HepG2 (cell line): ENCODE measurements at regions not wholly inside any gene's neighbourhood (a gene's known extent, or its start where the extent isn't known, plus 50 kb on each side); places are given as distances from the start of the nearest gene placed in this dataset.

ENCODE experiments used
- ATAC-seq: fragments of 200-7000 bp; cut with Tn5 transposase; 3 replicates; pipeline ENCODE4 v1.9.1; 2020; ENCODE audit warnings: mild to moderate bottlenecking, moderate library complexity
- BruUV-seq: library from RNA; stranded (reverse); fragments of 400-500 nt; replicated peaks from 2 replicates; lab custom pipeline; 2021; lab: Mats Ljungman, UMichigan
- CTCF ChIA-PET: fragments of 300-600 bp; formaldehyde crosslinking; extraction: SDS; loops from one replicate; lab custom pipeline; 2021; ENCODE audit warnings: low total read pairs, inconsistent platforms, low intra/inter-chr PET ratio; lab: Yijun Ruan, JAX
- POLR2A ChIA-PET: fragments of 350-600 bp; sonication (Branson Sonifier 250); formaldehyde crosslinking; loops from one replicate; lab custom pipeline; 2020; ENCODE audit warnings: antibody characterized with exemption, inconsistent platforms; lab: Yijun Ruan, JAX
- DNase-seq: peaks from one replicate; pipeline ENCODE4 v3.0.0-alpha.2; 2015; ENCODE audit warnings: low spot score
- FAIRE-seq: peaks from 3 replicates; lab custom pipeline; 2011; peaks lifted over from hg19 to GRCh38; lab: Jason Lieb, UNC
- H2AFZ ChIP-seq: one replicate; pipeline ENCODE4 v1.6.1; 2011; ENCODE audit warnings: low read length, inconsistent platforms
- H3K27ac ChIP-seq: fragments of 300-600 bp; 3 replicates; pipeline ENCODE4 v1.8.0; 2011; ENCODE audit warnings: mixed run types, mild to moderate bottlenecking, mixed read lengths, low read length, inconsistent platforms; ENCODE audit not compliant: insufficient read depth; ENCODE audit errors: extremely low read length
- H3K27me3 ChIP-seq, 2 experiments: fragments of 200-600 bp in 1 of 2; 2 replicates in 1 of 2; 3 replicates in 1 of 2; pipeline versions ENCODE4 v1.6.0 to v1.8.0; 2011; ENCODE audit warnings: low read length in 2 of 2, mild to moderate bottlenecking in 2 of 2, moderate library complexity in 2 of 2, inconsistent platforms in 1 of 2; ENCODE audit not compliant: insufficient read depth in 2 of 2, control insufficient read depth in 1 of 2
- H3K36me3 ChIP-seq, 2 experiments: fragments of 200-600 bp in 1 of 2; replicated peaks in 1 of 2; 2 replicates in 1 of 2; 3 replicates in 1 of 2; pipeline versions ENCODE4 v1.5.1 to v1.8.0; 2011; ENCODE audit warnings: low read length in 2 of 2, inconsistent platforms in 1 of 2; ENCODE audit not compliant: insufficient read depth in 2 of 2, control insufficient read depth in 1 of 2
- H3K4me1 ChIP-seq: 2 replicates; pipeline ENCODE4 v1.5.1; 2012; ENCODE audit warnings: low read length, inconsistent platforms; ENCODE audit not compliant: insufficient read depth
- H3K4me2 ChIP-seq: 2 replicates; pipeline ENCODE4 v1.6.0; 2011; ENCODE audit warnings: low read depth, low read length, inconsistent platforms
- H3K4me3 ChIP-seq, 3 experiments: fragments of 200-600 bp in 1 of 3; sonication (generic), shearing (Covaris generic) in 1 of 3; replicated peaks in 1 of 3; 2 replicates each; pipeline ENCODE4 v1.5.1; 2011 to 2016; ENCODE audit warnings: low read length in 3 of 3, inconsistent platforms in 2 of 3, low read depth in 2 of 3, mild to moderate bottlenecking in 2 of 3, control low read depth in 1 of 3, mixed read lengths in 1 of 3; ENCODE audit not compliant: insufficient read depth in 1 of 3
- H3K79me2 ChIP-seq: one replicate; pipeline ENCODE4 v1.6.1; 2011; ENCODE audit warnings: low read length, inconsistent platforms; ENCODE audit not compliant: insufficient read depth
- H3K9ac ChIP-seq: 2 replicates; pipeline ENCODE4 v1.6.0; 2011; ENCODE audit warnings: mild to moderate bottlenecking, low read depth, low read length, inconsistent platforms; ENCODE audit not compliant: insufficient read depth
- H3K9me3 ChIP-seq: 2 replicates; pipeline ENCODE4 v1.5.1; 2012; ENCODE audit warnings: mild to moderate bottlenecking, low read length
- H4K20me1 ChIP-seq: 2 replicates; pipeline ENCODE4 v1.6.0; 2011; ENCODE audit warnings: inconsistent platforms, mild to moderate bottlenecking, low read length, moderate library complexity; ENCODE audit not compliant: insufficient read depth
- CAMTA2 ChIP-seq: sonication (generic); formaldehyde crosslinking; IDR thresholded peaks from 2 replicates; pipeline ENCODE4 v1.4.0; 2020; ENCODE audit warnings: mild to moderate bottlenecking, missing genetic modification reagents, borderline replicate concordance
- CEBPG ChIP-seq: IDR thresholded peaks from 2 replicates; pipeline ENCODE4 v1.6.1; 2016
- CREM ChIP-seq, 2 experiments: sonication (generic) in 1 of 2; formaldehyde crosslinking in 1 of 2; IDR thresholded peaks; 2 replicates each; pipeline versions ENCODE4 v1.4.0 to v1.6.1; 2016 to 2020; ENCODE audit warnings: antibody characterized with exemption in 1 of 2, mild to moderate bottlenecking in 1 of 2, missing genetic modification reagents in 1 of 2
- DPF2 ChIP-seq: sonication (generic); formaldehyde crosslinking; IDR thresholded peaks from 2 replicates; pipeline ENCODE4 v1.4.0; 2020; ENCODE audit warnings: mild to moderate bottlenecking, low read depth, missing genetic modification reagents, borderline replicate concordance
- ELF3 ChIP-seq: IDR thresholded peaks from 2 replicates; pipeline ENCODE4 v1.6.1; 2016; ENCODE audit warnings: missing genetic modification reagents, missing compliant biosample characterization
- ERF ChIP-seq: IDR thresholded peaks from 2 replicates; pipeline ENCODE4 v1.6.1; 2018; ENCODE audit warnings: missing biosample characterization, missing genetic modification reagents
- FOXP1 ChIP-seq, 2 experiments: fragments of 450-650 bp in 1 of 2; IDR thresholded peaks; 2 replicates each; pipeline ENCODE4 v1.6.1; 2017 to 2018; ENCODE audit warnings: antibody characterized with exemption in 1 of 2
- GLI4 ChIP-seq: sonication (generic); formaldehyde crosslinking; IDR thresholded peaks from 2 replicates; pipeline ENCODE4 v1.5.1; 2020; ENCODE audit warnings: missing genetic modification reagents, mild to moderate bottlenecking, moderate library complexity, borderline replicate concordance
- HDAC6 ChIP-seq: fragments of 200-600 bp; sonication (generic); IDR thresholded peaks from 2 replicates; pipeline ENCODE4 v1.7.0; 2017; ENCODE audit warnings: mild to moderate bottlenecking, antibody characterized with exemption, low read length, low read depth
- KDM5B ChIP-seq: sonication (generic); formaldehyde crosslinking; IDR thresholded peaks from 2 replicates; pipeline ENCODE4 v1.4.0; 2020; ENCODE audit warnings: missing genetic modification reagents, mild to moderate bottlenecking, borderline replicate concordance
- NR2F6 ChIP-seq, 2 experiments: IDR thresholded peaks; 2 replicates each; pipeline ENCODE4 v1.6.1; 2016; ENCODE audit warnings: antibody characterized with exemption in 1 of 2, mild to moderate bottlenecking in 1 of 2
- STAG1 ChIP-seq: sonication (generic); formaldehyde crosslinking; IDR thresholded peaks from 2 replicates; pipeline ENCODE4 v1.4.0; 2020; ENCODE audit warnings: missing genetic modification reagents
- TGIF2 ChIP-seq: IDR thresholded peaks from 2 replicates; pipeline ENCODE4 v1.6.1; 2016; ENCODE audit warnings: control low read depth, missing compliant biosample characterization
- U2AF2 ChIP-seq: fragments of 200-400 bp; formaldehyde crosslinking; IDR thresholded peaks from 2 replicates; pipeline ENCODE4 v1.6.1; 2017; ENCODE audit warnings: low read depth, mild to moderate bottlenecking, low read length
- XRCC5 ChIP-seq: fragments of 200-400 bp; formaldehyde crosslinking; optimal IDR thresholded peaks from 2 replicates; pipeline ENCODE3; 2017; ENCODE audit warnings: mild to moderate bottlenecking, low read length
- ZFP41 ChIP-seq: sonication (generic); formaldehyde crosslinking; IDR thresholded peaks from 2 replicates; pipeline ENCODE4 v1.4.0; 2020; ENCODE audit warnings: mild to moderate bottlenecking, missing genetic modification reagents, borderline replicate concordance
- ZNF569 ChIP-seq: sonication (generic); formaldehyde crosslinking; IDR thresholded peaks from 2 replicates; pipeline ENCODE4 v1.5.0; 2020; ENCODE audit warnings: mild to moderate bottlenecking, missing genetic modification reagents, moderate library complexity, borderline replicate concordance
- WGBS: methylation state at CpG from one replicate; pipeline ENCODE4 v1.1.6; 2017; ENCODE audit warnings: low lambda C conversion rate; 5-methylcytosine and 5-hydroxymethylcytosine counted together
- in situ Hi-C: cut with HindIII; loops from 2 replicates; pipeline ENCODE4 v1.10.0; 2017; ENCODE audit warnings: low pct_unique_long_range_greater_than_20kb; ENCODE audit not compliant: extremely low pct_ligation_motif_present
- intact Hi-C: fragments of 100-400 bp; cut with micrococcal nuclease; formaldehyde crosslinking; loops from one replicate; pipeline ENCODE4 v1.10.0; 2022; ENCODE audit not compliant: unreplicated experiment
- TF ChIP-seq, protein P1 (sequence below): sonication (generic); formaldehyde crosslinking; conservative IDR thresholded peaks from 2 replicates; pipeline ENCODE4 v1.8.0; 2022; ENCODE audit warnings: low read depth, missing genetic modification reagents
- TF ChIP-seq, protein P2 (sequence below): sonication (generic); formaldehyde crosslinking; IDR thresholded peaks from 2 replicates; pipeline ENCODE4 v1.5.0; 2020; ENCODE audit warnings: missing genetic modification reagents
- TF ChIP-seq, protein P3 (sequence below): fragments of 450-650 bp; IDR thresholded peaks from 2 replicates; pipeline ENCODE4 v1.6.1; 2017; ENCODE audit warnings: mild to moderate bottlenecking

DNA sequence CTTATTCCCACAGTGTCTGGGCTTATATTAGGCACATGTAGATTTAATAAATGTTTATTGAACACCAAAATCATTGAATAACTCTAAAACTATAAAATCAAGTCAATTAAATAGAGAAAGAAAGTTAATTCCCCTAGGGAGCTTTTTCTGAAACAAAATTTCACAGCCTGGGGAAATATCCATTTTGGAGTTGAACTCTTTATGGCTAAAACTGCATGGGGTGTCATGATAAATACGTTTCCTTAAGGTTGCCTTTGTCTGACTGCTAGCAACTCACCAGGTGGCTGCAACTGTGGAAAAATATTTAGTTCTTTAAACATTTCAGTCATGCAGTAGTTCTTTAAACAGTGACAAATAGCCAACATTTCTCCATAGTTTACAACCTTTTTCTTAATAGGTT lies 496.1 kb downstream of the LRRIQ3 start:
- no peak for ATAC-seq
- TF ChIP-seq CAMTA2 (CRISPR knock-in tag) (no peak), KDM5B (CRISPR knock-in tag) (no peak), GLI4 (CRISPR knock-in tag) (no peak), DPF2 (CRISPR knock-in tag) (no peak), ZFP41 (CRISPR knock-in tag) (no peak), ERF (CRISPR knock-in tag) (no peak), U2AF2 (no peak), STAG1 (CRISPR knock-in tag) (no peak), FOXP1 (IDR thresholded peaks at IDR 0.05) (no peak), FOXP1 (CRISPR knock-in tag; IDR thresholded peaks at IDR 0.05) (no peak), CEBPG (no peak), ELF3 (CRISPR knock-in tag) (no peak), ZNF569 (CRISPR knock-in tag) (no peak), NR2F6 (IDR thresholded peaks at IDR 0.05) (no peak), NR2F6 (CRISPR knock-in tag; IDR thresholded peaks at IDR 0.05) (no peak), CREM (IDR thresholded peaks at IDR 0.05) (no peak), CREM (CRISPR knock-in tag; IDR thresholded peaks at IDR 0.05) (no peak), HDAC6 (no peak), XRCC5 (no peak), TGIF2 (CRISPR knock-in tag) (no peak)
- TF ChIP-seq, protein P1, sequence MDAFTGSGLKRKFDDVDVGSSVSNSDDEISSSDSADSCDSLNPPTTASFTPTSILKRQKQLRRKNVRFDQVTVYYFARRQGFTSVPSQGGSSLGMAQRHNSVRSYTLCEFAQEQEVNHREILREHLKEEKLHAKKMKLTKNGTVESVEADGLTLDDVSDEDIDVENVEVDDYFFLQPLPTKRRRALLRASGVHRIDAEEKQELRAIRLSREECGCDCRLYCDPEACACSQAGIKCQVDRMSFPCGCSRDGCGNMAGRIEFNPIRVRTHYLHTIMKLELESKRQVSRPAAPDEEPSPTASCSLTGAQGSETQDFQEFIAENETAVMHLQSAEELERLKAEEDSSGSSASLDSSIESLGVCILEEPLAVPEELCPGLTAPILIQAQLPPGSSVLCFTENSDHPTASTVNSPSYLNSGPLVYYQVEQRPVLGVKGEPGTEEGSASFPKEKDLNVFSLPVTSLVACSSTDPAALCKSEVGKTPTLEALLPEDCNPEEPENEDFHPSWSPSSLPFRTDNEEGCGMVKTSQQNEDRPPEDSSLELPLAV (CRISPR knock-in tag): no peak
- TF ChIP-seq, protein P2, sequence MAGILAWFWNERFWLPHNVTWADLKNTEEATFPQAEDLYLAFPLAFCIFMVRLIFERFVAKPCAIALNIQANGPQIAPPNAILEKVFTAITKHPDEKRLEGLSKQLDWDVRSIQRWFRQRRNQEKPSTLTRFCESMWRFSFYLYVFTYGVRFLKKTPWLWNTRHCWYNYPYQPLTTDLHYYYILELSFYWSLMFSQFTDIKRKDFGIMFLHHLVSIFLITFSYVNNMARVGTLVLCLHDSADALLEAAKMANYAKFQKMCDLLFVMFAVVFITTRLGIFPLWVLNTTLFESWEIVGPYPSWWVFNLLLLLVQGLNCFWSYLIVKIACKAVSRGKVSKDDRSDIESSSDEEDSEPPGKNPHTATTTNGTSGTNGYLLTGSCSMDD (CRISPR knock-in tag): no peak
- TF ChIP-seq, protein P3, sequence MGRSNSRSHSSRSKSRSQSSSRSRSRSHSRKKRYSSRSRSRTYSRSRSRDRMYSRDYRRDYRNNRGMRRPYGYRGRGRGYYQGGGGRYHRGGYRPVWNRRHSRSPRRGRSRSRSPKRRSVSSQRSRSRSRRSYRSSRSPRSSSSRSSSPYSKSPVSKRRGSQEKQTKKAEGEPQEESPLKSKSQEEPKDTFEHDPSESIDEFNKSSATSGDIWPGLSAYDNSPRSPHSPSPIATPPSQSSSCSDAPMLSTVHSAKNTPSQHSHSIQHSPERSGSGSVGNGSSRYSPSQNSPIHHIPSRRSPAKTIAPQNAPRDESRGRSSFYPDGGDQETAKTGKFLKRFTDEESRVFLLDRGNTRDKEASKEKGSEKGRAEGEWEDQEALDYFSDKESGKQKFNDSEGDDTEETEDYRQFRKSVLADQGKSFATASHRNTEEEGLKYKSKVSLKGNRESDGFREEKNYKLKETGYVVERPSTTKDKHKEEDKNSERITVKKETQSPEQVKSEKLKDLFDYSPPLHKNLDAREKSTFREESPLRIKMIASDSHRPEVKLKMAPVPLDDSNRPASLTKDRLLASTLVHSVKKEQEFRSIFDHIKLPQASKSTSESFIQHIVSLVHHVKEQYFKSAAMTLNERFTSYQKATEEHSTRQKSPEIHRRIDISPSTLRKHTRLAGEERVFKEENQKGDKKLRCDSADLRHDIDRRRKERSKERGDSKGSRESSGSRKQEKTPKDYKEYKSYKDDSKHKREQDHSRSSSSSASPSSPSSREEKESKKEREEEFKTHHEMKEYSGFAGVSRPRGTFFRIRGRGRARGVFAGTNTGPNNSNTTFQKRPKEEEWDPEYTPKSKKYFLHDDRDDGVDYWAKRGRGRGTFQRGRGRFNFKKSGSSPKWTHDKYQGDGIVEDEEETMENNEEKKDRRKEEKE: no peak
- Histone ChIP-seq H3K27ac (no peak overlapping the region), H3K79me2 (no peaks in the 10 kb centered on the region), H3K9me3 (peaks cover 68% of the 10 kb centered on the region), H4K20me1 (no peaks in the 10 kb centered on the region), H3K9ac (no peak overlapping the region), H3K4me2 (no peak overlapping the region), H3K4me1 (no peaks in the 10 kb centered on the region), H3K36me3 (no peaks in the 10 kb centered on the region), H2AFZ (no peak overlapping the region), H3K27me3 (no peaks in the 10 kb centered on the region), H3K4me3 (no peak overlapping the region)
- 0% methylated on average over 1 of the region's 1 CpG for WGBS
- in situ Hi-C loops (no loop called here), intact Hi-C loops (no loop called here)
- ChIA-PET CTCF (no interaction called here), POLR2A (no interaction called here)
- BruUV-seq: no TSS peak
- no peak for DNase-seq
- FAIRE-seq: no peak
